NOMO-1 treated with DMSO at 0.1 percent for 48 hours (cell line): ENCODE measurements at regions not wholly inside any gene's neighbourhood (a gene's known extent, or its start where the extent isn't known, plus 50 kb on each side); places are given as distances from the start of the nearest gene placed in this dataset.

Experiments
- DNase-seq: peaks from one replicate; lab custom pipeline; 2025; ENCODE audit not compliant: unreplicated experiment; lab: John Stamatoyannopoulos, UW

- no peak for DNase-seq
Observed at GRCh38 chr6:63371104-63371715, 51.4 kb upstream of the LGSN start.

DNA sequence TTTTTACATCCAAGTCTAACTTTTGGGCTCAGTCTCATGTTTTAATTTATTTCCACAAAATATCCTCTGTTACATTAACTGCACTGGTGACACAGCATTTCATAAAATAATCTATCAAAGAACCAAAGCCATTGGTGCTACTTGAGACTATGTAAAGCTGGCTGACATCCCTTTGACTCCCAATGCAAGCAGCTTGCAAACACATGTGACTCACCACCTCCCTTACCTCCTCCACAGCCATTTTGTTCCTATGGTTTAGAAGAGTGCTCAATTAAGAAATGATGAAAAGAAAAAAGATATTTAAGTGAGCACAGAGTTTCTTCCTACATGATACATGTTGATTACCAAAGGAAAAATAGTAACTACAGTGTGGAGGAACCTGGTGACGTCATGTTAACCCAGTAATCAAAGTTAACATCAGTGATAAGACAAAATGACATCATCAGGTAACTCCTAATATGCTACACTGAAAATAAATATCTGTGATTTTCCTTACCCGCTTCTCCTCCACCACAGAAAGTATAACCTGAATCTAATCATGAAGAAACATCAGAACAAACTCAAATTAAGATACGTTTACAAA lies 53.3 kb upstream of the LGSN start:
- no peak for DNase-seq

- DNase-seq: no peak
Observed at GRCh38 chr6:63389191-63389844, 69.5 kb upstream of the LGSN start.

GRCh38 chr6:63391203-63391970 lies 71.6 kb upstream of the LGSN start:
- no peak for DNase-seq

DNA sequence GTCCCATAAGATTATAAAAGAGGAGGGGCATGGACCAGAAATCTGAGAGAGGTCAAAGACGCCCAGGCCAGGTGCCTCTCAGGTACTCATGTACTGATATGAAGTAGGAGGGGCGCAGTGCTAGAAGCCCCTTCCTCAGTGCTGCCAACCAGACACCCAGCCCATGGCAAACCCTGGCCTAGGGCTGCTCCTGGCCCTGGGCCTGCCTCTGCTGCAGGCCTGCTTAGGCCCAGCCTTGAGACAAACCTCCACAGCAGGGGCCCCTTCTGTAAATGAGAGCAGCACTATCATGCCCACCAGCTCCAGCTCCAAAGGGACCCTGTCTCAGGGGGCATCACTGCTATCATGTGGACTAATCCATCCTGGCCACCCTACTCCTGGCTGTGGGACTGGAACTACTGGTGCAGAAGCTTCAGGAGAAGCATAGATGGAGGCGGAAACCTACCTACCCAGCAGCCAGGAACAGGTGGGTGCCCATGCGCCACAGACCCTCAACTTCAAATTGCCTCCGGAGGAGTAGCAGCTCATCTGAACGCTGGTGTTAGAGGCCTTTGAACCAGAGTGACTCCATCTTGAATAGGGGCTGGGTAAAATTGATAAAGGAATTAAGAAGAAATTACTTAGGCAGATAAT lies 72.4 kb upstream of the LGSN start:
- no peak for DNase-seq

DNA sequence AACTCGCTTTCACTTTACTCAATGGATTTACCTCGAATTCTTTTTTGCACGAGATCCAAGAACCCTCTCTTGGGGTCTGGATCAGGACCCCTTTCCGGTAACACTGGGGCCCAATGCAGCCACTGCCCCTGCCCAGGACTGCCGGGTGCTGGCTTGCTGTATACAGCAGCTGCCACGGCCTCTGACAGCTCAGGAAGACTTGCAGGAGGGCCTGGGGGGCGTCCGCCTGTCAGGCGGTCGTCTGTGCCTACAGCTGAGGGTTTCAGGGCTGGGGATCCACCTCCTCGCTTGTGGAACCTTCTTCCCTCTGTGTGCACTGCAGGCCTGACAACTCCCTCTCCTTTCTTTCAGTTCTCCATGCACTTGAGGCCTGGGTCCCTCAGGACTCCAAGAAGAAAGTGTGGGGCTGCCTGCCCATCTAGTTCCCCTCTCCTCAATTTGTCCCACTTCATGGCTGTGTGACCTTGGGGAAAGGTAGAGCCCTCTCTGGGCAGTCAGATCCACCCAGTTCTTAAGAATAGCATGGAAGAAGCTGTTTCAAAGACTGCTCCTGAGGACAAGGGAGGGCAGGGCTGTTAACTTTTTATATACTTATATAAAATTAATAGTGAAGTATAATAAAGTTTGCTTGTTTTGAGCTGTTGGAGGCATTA lies 75.0 kb upstream of the LGSN start:
- no peak for DNase-seq

GRCh38 chr6:63395381-63395780 lies 75.6 kb upstream of the LGSN start:
- no peak for DNase-seq

- DNase-seq: no peak
Observed at GRCh38 chr6:63403725-63404124, 83.9 kb upstream of the LGSN start.

DNA sequence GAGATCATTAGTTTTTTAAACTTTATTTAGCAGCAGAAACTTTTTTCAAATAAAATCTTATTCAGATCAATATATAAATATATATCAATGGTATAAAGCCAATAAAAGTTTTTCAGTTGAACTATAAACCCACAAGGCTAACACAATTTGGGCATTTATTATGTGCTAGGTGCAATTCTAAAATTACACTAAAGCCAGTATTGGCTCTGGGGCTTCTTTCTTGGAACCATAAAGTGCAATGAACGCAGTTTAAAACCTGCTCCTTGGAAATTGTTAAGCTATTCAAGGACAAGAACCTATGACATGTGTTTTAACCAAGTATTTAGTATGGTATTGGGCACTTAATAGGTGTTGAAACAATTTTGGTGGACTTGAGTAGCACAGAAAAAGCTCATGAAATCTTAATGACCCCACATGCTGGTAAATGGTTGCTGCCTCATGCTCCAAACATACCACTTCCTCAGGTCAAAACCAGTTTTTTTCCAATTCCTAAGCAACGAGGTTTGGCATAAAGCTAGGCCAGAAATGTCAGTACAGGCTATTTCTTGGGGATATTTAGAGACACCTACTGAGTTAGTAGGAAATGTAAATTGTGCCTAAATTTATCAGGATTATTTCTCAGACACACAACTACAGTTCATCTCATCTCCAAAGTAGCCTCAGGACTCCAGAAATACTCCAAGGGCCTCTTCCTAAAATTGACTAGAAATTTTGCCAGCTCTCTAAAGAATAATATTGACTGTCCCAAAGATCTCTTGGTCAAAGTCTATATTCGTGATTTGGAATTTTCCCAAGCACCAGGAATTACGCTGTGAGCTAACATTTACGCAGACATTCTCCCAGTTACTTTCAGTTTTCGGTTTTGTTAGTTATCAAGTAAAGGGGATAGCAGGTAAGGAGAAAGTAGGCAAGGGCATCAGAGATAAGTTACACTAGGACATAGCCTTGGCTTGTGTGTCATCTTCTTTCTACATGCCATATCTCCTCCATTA lies 90.9 kb upstream of the LGSN start:
- no peak for DNase-seq

- DNase-seq: peak; percentile 26
Observed at GRCh38 chr6:63415286-63415685, 95.5 kb upstream of the LGSN start.

GRCh38 chr6:63418741-63419140 lies 99.0 kb upstream of the LGSN start:
- peak; percentile 29 for DNase-seq

DNA sequence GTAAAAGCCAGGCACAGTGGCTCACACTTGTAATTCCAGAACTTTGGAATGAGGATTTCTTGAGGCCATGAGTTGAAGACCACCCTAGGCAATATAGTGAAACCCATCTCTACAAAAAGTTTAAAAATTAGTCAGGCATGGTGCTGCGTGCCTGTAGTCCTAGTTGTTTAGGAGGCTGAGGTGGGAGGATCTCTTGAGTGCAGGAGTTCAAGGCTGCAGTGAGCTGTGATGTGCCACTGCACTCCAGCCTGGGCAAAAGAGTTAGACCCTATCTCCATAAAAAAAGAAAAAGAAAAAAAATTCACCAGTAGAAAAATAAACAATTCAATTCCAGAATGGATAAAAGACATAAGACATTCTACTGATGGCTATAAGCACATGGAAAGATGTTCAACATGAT lies 104.9 kb upstream of the LGSN start:
- no peak for DNase-seq

DNA sequence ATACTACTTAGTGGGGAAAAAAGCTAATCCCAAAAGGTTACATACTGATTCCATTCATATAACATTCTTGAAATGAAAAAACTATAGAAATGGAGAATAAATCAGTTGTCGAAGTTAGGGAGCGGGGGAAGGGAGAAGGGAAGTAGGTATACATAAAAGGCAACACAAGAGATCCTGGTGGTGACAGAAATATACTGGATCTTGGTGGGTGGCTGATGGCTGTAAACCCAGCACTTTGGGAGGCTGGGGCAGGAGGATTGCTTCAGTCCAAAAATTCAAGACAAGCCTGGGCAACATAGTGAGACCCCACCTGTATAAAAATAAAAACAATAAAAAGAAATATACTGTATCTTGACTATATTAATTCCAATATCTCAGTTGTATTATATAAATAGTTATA lies 105.7 kb upstream of the LGSN start:
- no peak for DNase-seq

DNA sequence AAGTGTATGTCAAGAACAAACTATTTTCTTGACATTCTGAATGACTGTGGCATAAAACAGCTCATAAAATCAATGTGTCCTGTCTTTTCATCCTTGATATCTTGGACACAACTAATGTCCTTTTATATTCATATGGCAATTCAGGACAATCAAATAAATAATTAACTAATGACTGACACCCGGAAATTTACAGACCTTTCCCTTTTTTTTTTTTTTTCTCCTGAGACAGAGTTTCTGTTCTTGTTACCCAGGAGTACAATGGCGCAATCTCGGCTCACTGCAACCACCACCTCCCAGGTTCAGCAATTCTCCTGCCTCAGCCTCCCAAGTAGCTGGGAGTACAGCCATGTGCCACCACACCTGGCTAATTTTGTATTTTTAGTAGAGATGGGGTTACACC lies 107.1 kb upstream of the LGSN start:
- DNase-seq: no peak

DNA sequence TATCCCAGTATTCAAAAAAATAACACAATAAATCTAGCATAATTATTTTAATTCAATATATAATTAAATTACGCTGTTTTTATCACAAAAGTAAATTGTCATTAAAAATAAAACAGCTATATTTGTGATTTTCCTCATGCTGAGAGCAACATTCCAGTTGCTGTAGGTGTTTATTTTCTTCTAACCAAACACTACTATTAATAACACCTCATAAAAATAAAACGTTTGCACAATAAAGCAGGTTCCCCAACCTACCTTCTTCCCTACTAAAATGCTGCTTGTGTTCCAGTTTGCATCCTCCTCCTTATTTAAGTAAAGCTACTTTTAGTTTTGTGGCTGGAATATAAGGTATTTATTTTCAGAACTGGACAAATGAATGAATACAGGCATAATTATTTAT lies 108.2 kb upstream of the LGSN start:
- DNase-seq: no peak

DNA sequence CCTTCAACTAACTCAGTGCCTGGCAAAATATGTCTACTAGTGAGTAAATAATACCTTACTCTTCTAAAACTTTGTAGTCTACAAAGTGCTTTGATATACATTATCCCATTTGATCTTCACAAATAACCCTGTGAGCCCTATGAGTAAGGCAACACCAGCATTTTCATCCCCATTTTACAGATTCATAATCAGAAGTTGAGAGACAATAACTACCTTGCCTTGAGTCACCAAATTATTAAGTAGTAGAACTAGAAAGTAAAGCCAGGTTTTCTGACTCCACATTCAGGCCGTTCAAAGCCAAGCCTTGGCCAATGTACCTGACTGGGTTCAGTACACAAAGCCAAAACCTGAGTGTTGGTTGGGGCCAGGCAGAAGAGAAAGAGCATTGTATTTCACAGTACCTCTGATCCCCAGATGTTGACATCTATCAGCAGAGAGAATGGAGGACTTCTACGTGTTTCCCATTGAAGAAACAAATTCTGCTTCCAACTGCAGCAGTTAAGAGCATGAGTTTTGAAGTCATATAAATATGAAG lies 111.3 kb upstream of the LGSN start:
- DNase-seq: no peak

GRCh38 chr6:63434943-63435342 lies 115.2 kb upstream of the LGSN start:
- DNase-seq: no peak

- no peak for DNase-seq
Observed at GRCh38 chr6:63436356-63436755, 116.6 kb upstream of the LGSN start.

DNA sequence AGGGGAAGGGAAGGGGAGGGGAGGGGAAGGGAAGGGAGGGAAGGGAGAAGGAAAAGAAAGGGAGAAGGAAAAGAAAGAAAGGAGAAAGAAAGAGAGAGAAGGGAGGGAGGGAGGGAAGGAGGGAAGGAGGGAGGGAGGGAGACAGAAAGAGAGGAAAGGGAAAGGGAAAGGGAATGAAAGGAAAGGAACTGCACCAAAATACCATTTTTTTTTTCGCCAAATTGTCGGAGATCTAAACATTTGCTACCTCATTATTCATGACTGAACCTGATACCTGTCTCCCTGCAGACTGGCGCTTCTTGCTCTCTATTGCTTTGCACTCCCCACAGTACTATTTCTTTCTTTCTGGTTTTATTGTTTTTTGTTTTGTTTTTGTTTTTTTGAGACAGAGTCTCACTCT lies 117.3 kb upstream of the LGSN start:
- DNase-seq: no peak

DNA sequence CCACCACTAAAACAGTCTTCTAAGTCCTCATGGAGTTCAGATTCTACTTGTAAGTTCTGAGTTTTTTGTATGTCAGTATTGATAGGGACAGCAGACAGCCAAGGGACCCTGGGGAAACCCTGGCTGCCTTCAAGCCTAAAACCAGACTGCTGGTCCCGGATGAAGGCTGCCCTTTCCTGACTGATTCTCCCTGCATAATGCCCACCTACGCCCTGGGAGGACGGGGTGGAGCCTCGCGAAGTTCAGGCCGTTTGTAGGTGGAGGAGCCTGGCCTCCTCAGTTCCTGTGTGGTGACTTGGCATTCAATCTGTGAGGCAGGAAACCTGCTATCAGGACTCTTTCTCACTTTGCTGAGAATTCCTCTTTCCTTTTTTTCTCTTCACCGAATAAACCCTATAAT lies 120.3 kb upstream of the LGSN start:
- no peak for DNase-seq
